PC-9 (cell line): ENCODE measurements at regions not wholly inside any gene's neighbourhood (a gene's known extent, or its start where the extent isn't known, plus 50 kb on each side); places are given as distances from the start of the nearest gene placed in this dataset.
A peak's percentile ranks its signal among the peaks of the same experiment; 100 is the strongest.

ENCODE experiments used
- BruUV-seq: library from RNA; stranded (reverse); fragments of 400-500 nt; replicated peaks from 2 replicates; lab custom pipeline; 2021; lab: Mats Ljungman, UMichigan
- CTCF ChIA-PET: fragments of 300-600 bp; sonication (Branson Sonifier 250); formaldehyde crosslinking; loops from one replicate; lab custom pipeline; 2022; ENCODE audit warnings: antibody characterized with exemption; lab: Charles Lee
- POLR2A ChIA-PET: fragments of 300-600 bp; sonication (Branson Sonifier 250); formaldehyde crosslinking; loops from one replicate; lab custom pipeline; 2022; ENCODE audit warnings: antibody characterized with exemption; ENCODE audit not compliant: unreplicated experiment; lab: Charles Lee
- DNase-seq, 2 experiments: peaks; one replicate each; pipeline versions ENCODE4 v3.0.0 to v3.0.0-alpha.2; 2015 to 2022; ENCODE audit warnings: mixed read lengths in 1 of 2
- H2AFZ ChIP-seq: fragments of 200-600 bp; sonication (generic); 2 replicates; pipeline ENCODE4 v1.8.1; 2017; ENCODE audit warnings: antibody characterized with exemption
- H3F3A ChIP-seq: fragments of 200-600 bp; sonication (generic); 2 replicates; pipeline ENCODE4 v1.8.1; 2017; ENCODE audit warnings: antibody characterized with exemption, mild to moderate bottlenecking, low read depth; ENCODE audit not compliant: insufficient read depth
- H3K27ac ChIP-seq: fragments of 200-600 bp; sonication (generic); 2 replicates; pipeline ENCODE4 v1.6.1; 2016; ENCODE audit warnings: mixed run types
- H3K27me3 ChIP-seq: fragments of 200-600 bp; sonication (generic); 2 replicates; pipeline ENCODE4 v1.6.1; 2016; ENCODE audit warnings: low read depth, mixed run types; ENCODE audit not compliant: insufficient read depth
- H3K36me3 ChIP-seq: fragments of 200-600 bp; sonication (generic); 2 replicates; pipeline ENCODE4 v1.6.1; 2016; ENCODE audit warnings: low read depth, mixed run types
- H3K4me1 ChIP-seq: fragments of 200-600 bp; sonication (generic); replicated peaks from 2 replicates; pipeline ENCODE4 v1.6.1; 2016; ENCODE audit warnings: mixed run types; ENCODE audit not compliant: insufficient read depth
- H3K4me2 ChIP-seq: fragments of 200-600 bp; sonication (generic); 2 replicates; pipeline ENCODE4 v1.6.1; 2017; ENCODE audit warnings: mixed run types
- H3K4me3 ChIP-seq: fragments of 200-600 bp; sonication (generic); 2 replicates; pipeline ENCODE4 v1.6.1; 2016; ENCODE audit warnings: mixed run types
- H3K79me2 ChIP-seq: fragments of 200-600 bp; sonication (generic); 2 replicates; pipeline ENCODE4 v1.6.1; 2017; ENCODE audit warnings: low read depth, mixed run types
- H3K9me2 ChIP-seq: fragments of 200-600 bp; sonication (generic); 2 replicates; pipeline ENCODE4 v1.8.1; 2017; ENCODE audit warnings: mild to moderate bottlenecking; ENCODE audit not compliant: insufficient read depth
- H3K9me3 ChIP-seq: fragments of 200-600 bp; sonication (generic); 2 replicates; pipeline ENCODE4 v1.8.1; 2016; ENCODE audit warnings: low read depth; ENCODE audit not compliant: insufficient read depth
- H4K20me1 ChIP-seq: fragments of 200-600 bp; sonication (generic); 2 replicates; pipeline ENCODE4 v1.8.1; 2017; ENCODE audit not compliant: insufficient read depth
- CTCF ChIP-seq: fragments of 200-600 bp; sonication (generic); conservative IDR thresholded peaks from 2 replicates; pipeline ENCODE4 v1.6.1; 2017; ENCODE audit warnings: mixed run types, antibody characterized with exemption, mild to moderate bottlenecking, moderate library complexity
- EZH2 ChIP-seq: fragments of 200-600 bp; sonication (generic); IDR thresholded peaks from 2 replicates; pipeline ENCODE4 v1.8.0; 2017; ENCODE audit warnings: antibody characterized with exemption, low read depth
- intact Hi-C: fragments of 100-400 bp; cut with micrococcal nuclease; formaldehyde crosslinking; loops from one replicate; pipeline ENCODE4 v1.10.0; 2022; ENCODE audit not compliant: unreplicated experiment

DNA sequence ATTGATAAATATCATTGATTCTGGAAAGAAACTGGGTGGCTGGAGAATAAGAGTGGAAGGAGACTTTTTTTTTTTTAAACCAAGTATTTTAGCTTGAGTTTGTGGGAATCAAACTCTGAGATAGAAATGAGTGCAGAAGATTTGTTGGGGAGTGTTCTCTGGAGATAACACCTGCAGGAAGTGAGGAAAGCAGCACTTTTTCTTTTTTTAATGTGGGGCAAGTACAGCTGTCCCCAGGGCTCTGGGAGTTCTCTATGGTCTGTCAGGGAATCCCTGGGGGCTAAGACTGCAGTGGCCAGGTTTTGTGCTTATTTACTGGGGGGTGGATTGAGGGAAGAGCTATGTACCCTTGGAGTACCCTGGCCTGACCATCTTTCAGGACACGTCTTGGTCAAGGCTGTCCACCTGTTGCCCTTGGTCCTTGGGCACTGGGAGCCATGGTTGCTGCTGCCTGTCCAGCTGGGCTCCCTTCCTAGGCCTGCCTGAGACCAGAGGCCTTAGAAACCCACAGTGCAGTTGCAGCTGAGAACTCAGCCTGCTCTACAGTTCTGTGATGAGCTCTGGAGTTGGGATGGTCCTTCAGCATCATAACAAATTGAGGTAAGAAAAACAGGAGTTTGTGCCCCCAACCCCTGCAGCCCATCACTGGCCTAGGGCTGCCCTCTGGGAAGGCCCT is 85.8 kb downstream of the PHAX start:
- H4K20me1 ChIP-seq, result no peaks in the 10 kb centered on the region
- no peak overlapping the region for H3K4me3 ChIP-seq
- no peak for DNase-seq
- no peaks in the 10 kb centered on the region for H3K9me3 ChIP-seq
- no peaks in the 10 kb centered on the region for H3K36me3 ChIP-seq
- no peaks in the 10 kb centered on the region for H3K4me1 ChIP-seq
- intact Hi-C loops, result no loop called here
- H3K27ac ChIP-seq, result no peak overlapping the region
- H3K79me2 ChIP-seq, result no peaks in the 10 kb centered on the region
- H3F3A ChIP-seq, result no peaks in the 10 kb centered on the region
- ChIA-PET POLR2A (no interaction called here), CTCF (interaction anchor here (0.6 kb wide), 1 partner anchor 64 kb away, joined by 3 read pairs; no protein-coding TSS in a partner anchor)
- no peak overlapping the region for H2AFZ ChIP-seq
- BruUV-seq, result no TSS peak
- no peaks in the 10 kb centered on the region for H3K27me3 ChIP-seq
- TF ChIP-seq EZH2, result no peak
- TF ChIP-seq CTCF, result no peak
- H3K9me2 ChIP-seq, result no peaks in the 10 kb centered on the region
- no peak overlapping the region for H3K4me2 ChIP-seq

GRCh38 chr5:126692971-126693370 is 84.0 kb upstream of the LMNB1 start:
- H3K4me1 ChIP-seq, result 0 out of 2 replicates have a peak, but pooled peaks cover 5% of the 10 kb centered on the region
- H3K79me2 ChIP-seq, result no peaks in the 10 kb centered on the region
- intact Hi-C loops, result no loop called here
- no peak overlapping the region for H3K27ac ChIP-seq
- BruUV-seq, result no TSS peak
- H3F3A ChIP-seq, result no peaks in the 10 kb centered on the region
- ChIA-PET CTCF (no interaction called here), POLR2A (no interaction called here)
- H4K20me1 ChIP-seq, result no peaks in the 10 kb centered on the region
- no peak for DNase-seq
- no peak overlapping the region for H3K4me3 ChIP-seq
- no peak for TF ChIP-seq CTCF
- TF ChIP-seq EZH2, result no peak
- H3K4me2 ChIP-seq, result no peak overlapping the region
- H3K27me3 ChIP-seq, result no peaks in the 10 kb centered on the region
- no peak overlapping the region for H2AFZ ChIP-seq
- no peaks in the 10 kb centered on the region for H3K9me3 ChIP-seq
- no peaks in the 10 kb centered on the region for H3K9me2 ChIP-seq
- no peaks in the 10 kb centered on the region for H3K36me3 ChIP-seq

GRCh38 chr5:126693806-126694205 is 83.1 kb upstream of the LMNB1 start:
- Histone ChIP-seq H3K4me2 (no peak overlapping the region), H3K79me2 (no peaks in the 10 kb centered on the region), H3K27ac (no peak overlapping the region), H4K20me1 (no peaks in the 10 kb centered on the region), H3K9me2 (no peaks in the 10 kb centered on the region), H3K4me3 (no peak overlapping the region), H3K9me3 (no peaks in the 10 kb centered on the region), H3K36me3 (no peaks in the 10 kb centered on the region), H3F3A (no peaks in the 10 kb centered on the region), H2AFZ (no peak overlapping the region), H3K4me1 (0 out of 2 replicates have a peak, but pooled peaks cover 5% of the 10 kb centered on the region), H3K27me3 (no peaks in the 10 kb centered on the region)
- ChIA-PET CTCF (no interaction called here), POLR2A (no interaction called here)
- no TSS peak for BruUV-seq
- peak in 1 of 2 experiments; percentile 36 for DNase-seq
- TF ChIP-seq EZH2, result no peak
- no peak for TF ChIP-seq CTCF
- intact Hi-C loops, result no loop called here
